ENCODE measurements at regions not wholly inside any gene's neighbourhood (a gene's known extent, or its start where the extent isn't known, plus 50 kb on each side); places are given as distances from the start of the nearest gene placed in this dataset.
"Not testable (repeated sequence)": the region's sequence is repeated elsewhere in the genome, so short reads cannot be mapped to it uniquely, and the experiment has no call there.

GRCh38 chr5:116959843-116960242, 385.2 kb upstream of the SEMA6A start:
- no peak for DNase-seq (ENCODE audit: low spot score)

GRCh38 chr5:116953251-116953930, 378.8 kb upstream of the SEMA6A start:
- DNase-seq (ENCODE audit: low spot score): no peak

GRCh38 chr5:116951219-116951618, 376.6 kb upstream of the SEMA6A start:
- no peak for DNase-seq (ENCODE audit: low spot score)

GRCh38 chr5:116947691-116948528, 373.3 kb upstream of the SEMA6A start:
- peak; percentile 41 for DNase-seq (ENCODE audit: low spot score)

- not testable (repeated sequence) for DNase-seq (ENCODE audit: low spot score)
These were observed 371.2 kb upstream of the SEMA6A start for GRCh38 chr5:116945613-116946382.

- DNase-seq (ENCODE audit: low spot score): no peak
These were observed 369.6 kb upstream of the SEMA6A start for GRCh38 chr5:116944183-116944582.

- no peak for DNase-seq (ENCODE audit: low spot score)
These were observed 368.0 kb upstream of the SEMA6A start for GRCh38 chr5:116942622-116943021.

- DNase-seq (ENCODE audit: low spot score): no peak
These were observed 365.0 kb upstream of the SEMA6A start for GRCh38 chr5:116939641-116940040.

- no peak for DNase-seq (ENCODE audit: low spot score)
These were observed 363.9 kb upstream of the SEMA6A start for GRCh38 chr5:116938488-116938887.

GRCh38 chr5:116935561-116936162, 361.0 kb upstream of the SEMA6A start:
- peak; percentile 64 for DNase-seq (ENCODE audit: low spot score)

GRCh38 chr5:116930616-116931015, 356.0 kb upstream of the SEMA6A start:
- DNase-seq (ENCODE audit: low spot score): no peak

GRCh38 chr5:116923344-116923743, 348.7 kb upstream of the SEMA6A start:
- DNase-seq (ENCODE audit: low spot score): no peak

- DNase-seq (ENCODE audit: low spot score): no peak
These were observed 347.9 kb upstream of the SEMA6A start for GRCh38 chr5:116922532-116922931.

GRCh38 chr5:116914869-116915504, 340.4 kb upstream of the SEMA6A start:
- no peak for DNase-seq (ENCODE audit: low spot score)

- no peak for DNase-seq (ENCODE audit: low spot score)
These were observed 337.6 kb upstream of the SEMA6A start for GRCh38 chr5:116912221-116912620.

GRCh38 chr5:116911074-116911473, 336.5 kb upstream of the SEMA6A start:
- no peak for DNase-seq (ENCODE audit: low spot score)

GRCh38 chr5:116908537-116908936, 333.9 kb upstream of the SEMA6A start:
- DNase-seq (ENCODE audit: low spot score): no peak

GRCh38 chr5:116905885-116906284, 331.3 kb upstream of the SEMA6A start:
- DNase-seq (ENCODE audit: low spot score): no peak

GRCh38 chr5:116900793-116901192, 326.2 kb upstream of the SEMA6A start:
- DNase-seq (ENCODE audit: low spot score): no peak

GRCh38 chr5:116898917-116899316, 324.3 kb upstream of the SEMA6A start:
- DNase-seq (ENCODE audit: low spot score): no peak

- DNase-seq (ENCODE audit: low spot score): no peak
These were observed 322.7 kb upstream of the SEMA6A start for GRCh38 chr5:116897291-116897690.

- no peak for DNase-seq (ENCODE audit: low spot score)
These were observed 321.4 kb upstream of the SEMA6A start for GRCh38 chr5:116896001-116896400.
